IMR-90 (cell line): ENCODE measurements at regions not wholly inside any gene's neighbourhood (a gene's known extent, or its start where the extent isn't known, plus 50 kb on each side); places are given as distances from the start of the nearest gene placed in this dataset.

ENCODE experiments used
- CEBPB ChIP-seq: IDR thresholded peaks from 2 replicates; pipeline ENCODE4 v1.6.1; 2012; ENCODE audit warnings: low read depth, low read length, improper control_type of control experiment
- CTCF ChIP-seq: conservative IDR thresholded peaks from 2 replicates; pipeline ENCODE4 v1.5.1; 2012; ENCODE audit warnings: mild to moderate bottlenecking, low read depth, low read length, improper control_type of control experiment
- ELK1 ChIP-seq: fragments of 150-350 bp; IDR thresholded peaks from 2 replicates; pipeline ENCODE4 v1.6.1; 2016; ENCODE audit warnings: low read depth, mild to moderate bottlenecking, low read length, moderate library complexity, borderline replicate concordance
- MXI1 ChIP-seq: IDR thresholded peaks from 2 replicates; pipeline ENCODE4 v1.6.1; 2012; ENCODE audit warnings: low read depth, mild to moderate bottlenecking, low read length, moderate library complexity, borderline replicate concordance
- USF2 ChIP-seq: fragments of 150-350 bp; IDR thresholded peaks from 2 replicates; pipeline ENCODE4 v1.6.1; 2017; ENCODE audit warnings: mild to moderate bottlenecking, antibody characterized with exemption, low read length, low read depth

- TF ChIP-seq MXI1 (no peak), CTCF (no peak), USF2 (no peak), ELK1 (no peak), CEBPB (no peak)
Observed at GRCh38 chr3:94210256-94210655, 147.4 kb downstream of the NSUN3 start.
